Mucosa of descending colon (tissue), 3 donors: ENCODE measurements at regions not wholly inside any gene's neighbourhood (a gene's known extent, or its start where the extent isn't known, plus 50 kb on each side); places are given as distances from the start of the nearest gene placed in this dataset.

Source experiments
- ATAC-seq: fragments of 200-7000 bp; cut with Tn5 transposase; one replicate; pipeline ENCODE4 v1.9.1; 2020; ENCODE audit warnings: mild to moderate bottlenecking, moderate library complexity
- DNase-seq, 3 donors: peaks; one replicate each; pipeline ENCODE4 v3.0.0-alpha.2; 2020
- H3K36me3 ChIP-seq: fragments of 200-600 bp; one replicate; pipeline ENCODE4 v1.8.0; 2021; ENCODE audit warnings: low read depth, mild to moderate bottlenecking
- H3K4me1 ChIP-seq: fragments of 200-600 bp; one replicate; pipeline ENCODE4 v1.8.0; 2021; ENCODE audit warnings: low read depth, mild to moderate bottlenecking
- H3K4me3 ChIP-seq: fragments of 200-600 bp; one replicate; pipeline ENCODE4 v1.8.0; 2021; ENCODE audit warnings: mild to moderate bottlenecking
- H3K9me3 ChIP-seq: fragments of 200-600 bp; one replicate; pipeline ENCODE4 v1.8.0; 2021; ENCODE audit warnings: mild to moderate bottlenecking
- intact Hi-C, 2 donors: fragments of 100-400 bp; cut with DNase I in 1 of 2; cut with micrococcal nuclease in 1 of 2; formaldehyde crosslinking; loops; one replicate each; pipeline versions ENCODE4 v1.11.0 to v1.11.1; 2022; cut with DNase I, micrococcal nuclease
- TF ChIP-seq, protein P1 (sequence below): fragments of 200-600 bp; IDR thresholded peaks from one replicate; pipeline ENCODE4 v1.8.0; 2022; ENCODE audit warnings: antibody characterized with exemption, mild to moderate bottlenecking
- donor health status: DM: no; HTN: no; CAD: no; lungs with moderate emphysema.
- donor health status: DM: no; HTN: no; CAD: no.
- donor health status: DM: no; HTN: yes; CAD: no.

- no peaks in the 10 kb centered on the region for H3K36me3 ChIP-seq
- TF ChIP-seq, protein P1, sequence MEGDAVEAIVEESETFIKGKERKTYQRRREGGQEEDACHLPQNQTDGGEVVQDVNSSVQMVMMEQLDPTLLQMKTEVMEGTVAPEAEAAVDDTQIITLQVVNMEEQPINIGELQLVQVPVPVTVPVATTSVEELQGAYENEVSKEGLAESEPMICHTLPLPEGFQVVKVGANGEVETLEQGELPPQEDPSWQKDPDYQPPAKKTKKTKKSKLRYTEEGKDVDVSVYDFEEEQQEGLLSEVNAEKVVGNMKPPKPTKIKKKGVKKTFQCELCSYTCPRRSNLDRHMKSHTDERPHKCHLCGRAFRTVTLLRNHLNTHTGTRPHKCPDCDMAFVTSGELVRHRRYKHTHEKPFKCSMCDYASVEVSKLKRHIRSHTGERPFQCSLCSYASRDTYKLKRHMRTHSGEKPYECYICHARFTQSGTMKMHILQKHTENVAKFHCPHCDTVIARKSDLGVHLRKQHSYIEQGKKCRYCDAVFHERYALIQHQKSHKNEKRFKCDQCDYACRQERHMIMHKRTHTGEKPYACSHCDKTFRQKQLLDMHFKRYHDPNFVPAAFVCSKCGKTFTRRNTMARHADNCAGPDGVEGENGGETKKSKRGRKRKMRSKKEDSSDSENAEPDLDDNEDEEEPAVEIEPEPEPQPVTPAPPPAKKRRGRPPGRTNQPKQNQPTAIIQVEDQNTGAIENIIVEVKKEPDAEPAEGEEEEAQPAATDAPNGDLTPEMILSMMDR: no peak
- H3K4me1 ChIP-seq: no peaks in the 10 kb centered on the region
- intact Hi-C loops: no loop called here
- H3K4me3 ChIP-seq: no peak overlapping the region
- ATAC-seq: no peak
- no peak for DNase-seq
- H3K9me3 ChIP-seq: no peaks in the 10 kb centered on the region
These were observed 117.9 kb downstream of the CDC42EP3 start for GRCh38 chr2:37553411-37554154.

DNA sequence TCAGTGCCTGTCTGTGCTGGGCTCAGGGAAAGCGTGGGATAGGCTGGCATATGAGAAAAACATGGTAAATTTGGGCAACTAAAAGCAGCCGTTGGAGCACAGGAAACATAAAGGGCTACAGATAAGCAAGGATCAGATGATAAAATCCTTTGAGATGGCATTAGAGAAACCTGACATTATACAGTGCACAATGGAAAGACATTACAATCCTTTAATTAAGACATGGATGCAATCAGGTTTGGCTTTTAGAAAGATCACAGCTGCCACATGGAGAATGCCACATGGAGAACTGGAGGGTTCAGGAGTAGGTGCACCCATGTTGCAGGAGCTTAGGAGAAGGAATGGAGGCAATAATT is 117.3 kb downstream of the CDC42EP3 start:
- intact Hi-C loops: no loop called here
- TF ChIP-seq, protein P1: no peak
- no peaks in the 10 kb centered on the region for H3K9me3 ChIP-seq
- ATAC-seq: no peak
- H3K36me3 ChIP-seq: no peaks in the 10 kb centered on the region
- DNase-seq: no peak
- no peaks in the 10 kb centered on the region for H3K4me1 ChIP-seq
- H3K4me3 ChIP-seq: no peak overlapping the region

DNA sequence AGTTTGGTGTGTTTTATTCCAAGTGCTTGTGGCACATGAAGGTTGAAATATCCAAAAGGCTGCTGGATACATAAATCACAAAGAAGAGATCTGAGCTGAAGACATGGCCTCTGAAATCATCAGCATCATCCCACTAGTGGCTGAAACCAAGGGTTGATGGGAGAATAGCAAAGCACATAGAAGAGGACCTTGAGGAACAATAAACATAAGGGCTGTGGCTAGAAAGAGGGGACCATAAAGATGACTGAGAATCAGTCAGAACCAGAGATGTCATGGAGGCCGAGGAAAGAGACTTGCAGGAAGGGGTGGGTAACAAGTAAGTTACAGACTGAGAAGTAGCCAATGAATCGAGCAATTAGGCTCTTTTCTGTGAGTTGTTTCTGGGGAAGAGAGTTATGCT is 116.8 kb downstream of the CDC42EP3 start:
- ATAC-seq: no peak
- Histone ChIP-seq H3K36me3 (no peaks in the 10 kb centered on the region), H3K9me3 (no peaks in the 10 kb centered on the region), H3K4me1 (no peaks in the 10 kb centered on the region), H3K4me3 (no peak overlapping the region)
- no peak for DNase-seq
- intact Hi-C loops: no loop called here
- TF ChIP-seq, protein P1: no peak

DNA sequence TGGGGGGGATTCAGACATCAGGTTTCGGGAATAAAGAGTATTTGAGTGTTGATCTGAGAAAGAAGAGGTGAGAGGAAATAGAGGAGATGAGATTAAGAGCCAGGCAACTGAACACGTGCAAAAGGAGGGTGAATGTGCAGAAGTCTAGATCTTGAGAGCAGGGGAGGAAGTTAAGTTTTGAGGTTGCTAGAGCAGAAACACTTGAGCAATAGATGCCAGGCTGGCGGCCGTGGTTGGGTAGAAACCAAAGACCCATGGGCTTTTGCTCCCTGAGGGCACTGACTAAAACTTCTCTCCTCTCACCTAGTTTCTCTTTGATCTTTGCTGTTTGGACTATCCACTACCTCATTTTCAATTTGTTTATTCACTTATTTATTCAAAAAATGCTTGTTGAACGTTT is 116.0 kb downstream of the CDC42EP3 start:
- Histone ChIP-seq H3K9me3 (no peaks in the 10 kb centered on the region), H3K36me3 (no peaks in the 10 kb centered on the region), H3K4me3 (no peak overlapping the region), H3K4me1 (no peaks in the 10 kb centered on the region)
- intact Hi-C loops: no loop called here
- DNase-seq: no peak
- ATAC-seq: peak; percentile 48
- TF ChIP-seq, protein P1: no peak

- H3K4me1 ChIP-seq: no peaks in the 10 kb centered on the region
- ATAC-seq (no peak), DNase-seq (no peak)
- no peaks in the 10 kb centered on the region for H3K36me3 ChIP-seq
- H3K9me3 ChIP-seq: no peaks in the 10 kb centered on the region
- intact Hi-C loops: no loop called here
- TF ChIP-seq, protein P1: no peak
- H3K4me3 ChIP-seq: no peak overlapping the region
These were observed 115.2 kb downstream of the CDC42EP3 start for GRCh38 chr2:37556256-37556655.

DNA sequence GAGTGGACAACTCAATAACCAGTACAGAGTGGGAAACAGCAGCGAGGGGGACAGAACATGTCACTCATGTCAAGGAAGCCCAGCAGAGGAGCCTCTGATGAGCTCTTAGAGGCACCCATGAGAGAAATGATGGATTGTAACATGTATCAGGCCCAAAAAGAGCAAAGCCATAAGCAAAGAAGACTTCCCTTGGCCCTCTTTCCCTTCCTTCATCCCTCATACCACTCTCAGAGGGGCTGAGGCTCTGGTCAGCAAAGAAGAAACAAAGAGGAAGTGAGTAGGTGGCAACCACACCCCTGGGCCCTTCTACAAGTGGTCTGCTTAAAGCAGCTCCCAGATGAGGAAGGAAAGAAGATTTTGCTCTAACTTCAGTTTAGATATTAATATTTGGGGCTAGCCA is 112.8 kb downstream of the CDC42EP3 start:
- Histone ChIP-seq H3K4me3 (no peak overlapping the region), H3K36me3 (no peaks in the 10 kb centered on the region), H3K4me1 (no peaks in the 10 kb centered on the region), H3K9me3 (no peaks in the 10 kb centered on the region)
- DNase-seq (peak in 1 of 3 donors; percentile 24), ATAC-seq (peak; percentile 32)
- TF ChIP-seq, protein P1: no peak
- intact Hi-C loops: no loop called here
